Smooth muscle cell (in vitro differentiated cells): ENCODE measurements at regions not wholly inside any gene's neighbourhood (a gene's known extent, or its start where the extent isn't known, plus 50 kb on each side); places are given as distances from the start of the nearest gene placed in this dataset.

Experiments
- DNase-seq: peaks from one replicate; lab custom pipeline; 2025; ENCODE audit not compliant: unreplicated experiment; lab: John Stamatoyannopoulos, UW
- H2AFZ ChIP-seq: fragments of 200-600 bp; sonication (generic); 2 replicates; pipeline ENCODE4 v1.6.0; 2016; ENCODE audit warnings: antibody characterized with exemption, low read depth, mild to moderate bottlenecking
- H3F3A ChIP-seq: fragments of 200-600 bp; sonication (generic); 2 replicates; pipeline ENCODE4 v1.6.0; 2017; ENCODE audit warnings: antibody characterized with exemption, low read depth
- H3K27ac ChIP-seq: fragments of 200-600 bp; sonication (generic); 2 replicates; pipeline ENCODE4 v1.5.1; 2016; ENCODE audit warnings: low read depth, mild to moderate bottlenecking
- H3K27me3 ChIP-seq: fragments of 200-600 bp; sonication (generic); 2 replicates; pipeline ENCODE4 v1.6.1; 2016; ENCODE audit warnings: low read depth, mild to moderate bottlenecking
- H3K36me3 ChIP-seq: fragments of 200-600 bp; sonication (generic); 2 replicates; pipeline ENCODE4 v1.5.1; 2016; ENCODE audit warnings: low read depth
- H3K4me1 ChIP-seq: fragments of 200-600 bp; sonication (generic); 2 replicates; pipeline ENCODE4 v1.5.1; 2016; ENCODE audit warnings: low read depth
- H3K4me2 ChIP-seq: fragments of 200-600 bp; sonication (generic); 2 replicates; pipeline ENCODE4 v1.6.0; 2016; ENCODE audit warnings: mild to moderate bottlenecking
- H3K4me3 ChIP-seq: fragments of 200-600 bp; sonication (generic); 2 replicates; pipeline ENCODE4 v1.5.1; 2016; ENCODE audit warnings: mild to moderate bottlenecking
- H3K79me2 ChIP-seq: fragments of 200-600 bp; sonication (generic); 2 replicates; pipeline ENCODE4 v1.6.0; 2016; ENCODE audit warnings: low read depth, mild to moderate bottlenecking
- H3K9ac ChIP-seq: fragments of 200-600 bp; sonication (generic); 2 replicates; pipeline ENCODE4 v1.6.0; 2016; ENCODE audit warnings: low read depth
- H3K9me3 ChIP-seq: fragments of 200-600 bp; sonication (generic); replicated peaks from 2 replicates; pipeline ENCODE4 v1.5.1; 2016; ENCODE audit warnings: low read depth
- H4K20me1 ChIP-seq: fragments of 200-600 bp; sonication (generic); 2 replicates; pipeline ENCODE4 v1.6.0; 2016; ENCODE audit warnings: low read depth
- WGBS: methylation state at CpG from one replicate; pipeline ENCODE4 v1.1.7; 2016; ENCODE audit warnings: low lambda C conversion rate; 5-methylcytosine and 5-hydroxymethylcytosine counted together
- TF ChIP-seq, protein P1 (sequence below): fragments of 200-600 bp; sonication (generic); IDR thresholded peaks from 2 replicates; pipeline ENCODE4 v1.5.1; 2017; ENCODE audit warnings: borderline replicate concordance, mild to moderate bottlenecking, antibody characterized with exemption; ENCODE audit not compliant: insufficient read depth, poor library complexity, severe bottlenecking

DNA sequence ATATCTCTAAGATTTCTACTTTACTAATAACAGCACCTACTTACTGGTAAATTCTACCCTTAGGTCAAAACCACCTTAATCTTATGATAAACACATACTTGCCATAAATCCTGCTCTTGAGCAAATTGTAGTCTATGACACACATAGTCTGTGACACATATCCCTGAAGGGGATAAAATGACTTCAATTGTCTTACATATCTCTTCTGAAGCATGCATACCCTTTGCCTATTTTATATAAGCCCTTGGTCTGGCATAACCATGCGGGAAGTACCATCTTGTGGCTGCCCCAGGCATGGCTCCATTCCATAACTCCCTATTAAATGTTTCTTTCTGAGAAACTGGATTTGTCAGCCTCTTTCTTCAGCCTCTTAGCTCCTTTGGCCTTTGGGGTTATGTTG lies 248.9 kb downstream of the SLC7A11 start:
- TF ChIP-seq, protein P1, sequence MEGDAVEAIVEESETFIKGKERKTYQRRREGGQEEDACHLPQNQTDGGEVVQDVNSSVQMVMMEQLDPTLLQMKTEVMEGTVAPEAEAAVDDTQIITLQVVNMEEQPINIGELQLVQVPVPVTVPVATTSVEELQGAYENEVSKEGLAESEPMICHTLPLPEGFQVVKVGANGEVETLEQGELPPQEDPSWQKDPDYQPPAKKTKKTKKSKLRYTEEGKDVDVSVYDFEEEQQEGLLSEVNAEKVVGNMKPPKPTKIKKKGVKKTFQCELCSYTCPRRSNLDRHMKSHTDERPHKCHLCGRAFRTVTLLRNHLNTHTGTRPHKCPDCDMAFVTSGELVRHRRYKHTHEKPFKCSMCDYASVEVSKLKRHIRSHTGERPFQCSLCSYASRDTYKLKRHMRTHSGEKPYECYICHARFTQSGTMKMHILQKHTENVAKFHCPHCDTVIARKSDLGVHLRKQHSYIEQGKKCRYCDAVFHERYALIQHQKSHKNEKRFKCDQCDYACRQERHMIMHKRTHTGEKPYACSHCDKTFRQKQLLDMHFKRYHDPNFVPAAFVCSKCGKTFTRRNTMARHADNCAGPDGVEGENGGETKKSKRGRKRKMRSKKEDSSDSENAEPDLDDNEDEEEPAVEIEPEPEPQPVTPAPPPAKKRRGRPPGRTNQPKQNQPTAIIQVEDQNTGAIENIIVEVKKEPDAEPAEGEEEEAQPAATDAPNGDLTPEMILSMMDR: no peak
- DNase-seq: no peak
- no peaks in the 10 kb centered on the region for H3K79me2 ChIP-seq
- no peak overlapping the region for H3K9ac ChIP-seq
- H3K27ac ChIP-seq: no peak overlapping the region
- H3K4me2 ChIP-seq: no peak overlapping the region
- no peaks in the 10 kb centered on the region for H4K20me1 ChIP-seq
- no peaks in the 10 kb centered on the region for H3K27me3 ChIP-seq
- no peaks in the 10 kb centered on the region for H3F3A ChIP-seq
- WGBS: 88% methylated on average over 1 of the region's 1 CpG
- H3K4me3 ChIP-seq: no peak overlapping the region
- H3K36me3 ChIP-seq: no peaks in the 10 kb centered on the region
- no peaks in the 10 kb centered on the region for H3K4me1 ChIP-seq
- no peaks in the 10 kb centered on the region for H3K9me3 ChIP-seq
- H2AFZ ChIP-seq: no peak overlapping the region

DNA sequence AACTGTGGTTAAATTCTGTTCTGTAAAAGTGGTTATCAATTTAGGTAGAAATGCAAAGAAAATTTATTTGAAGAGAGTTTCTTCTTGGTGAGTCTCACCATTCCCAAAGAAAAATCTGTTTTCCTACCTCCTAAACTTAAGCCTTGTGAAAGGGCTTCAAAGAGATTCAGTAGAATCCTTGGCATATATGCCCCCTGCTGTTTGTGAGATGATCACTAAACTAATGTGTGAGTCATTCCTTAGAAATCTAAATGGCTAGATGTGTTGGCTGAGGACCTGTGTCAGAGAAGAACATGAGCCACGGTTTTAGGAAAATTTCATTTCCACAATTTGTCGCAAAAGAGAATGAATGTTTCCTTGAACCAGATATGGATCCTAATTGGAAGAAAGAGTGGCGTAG lies 260.9 kb downstream of the SLC7A11 start:
- WGBS: 79% methylated on average over 3 of the region's 3 CpGs
- Histone ChIP-seq H3K4me1 (no peaks in the 10 kb centered on the region), H3K79me2 (no peaks in the 10 kb centered on the region), H3K27me3 (no peaks in the 10 kb centered on the region), H4K20me1 (no peaks in the 10 kb centered on the region), H3K4me2 (no peak overlapping the region), H3K9ac (no peak overlapping the region), H3K36me3 (no peaks in the 10 kb centered on the region), H3K4me3 (no peak overlapping the region), H3F3A (no peaks in the 10 kb centered on the region), H3K9me3 (no peaks in the 10 kb centered on the region), H3K27ac (no peak overlapping the region), H2AFZ (no peak overlapping the region)
- DNase-seq: no peak
- TF ChIP-seq, protein P1: peak; percentile 15

DNA sequence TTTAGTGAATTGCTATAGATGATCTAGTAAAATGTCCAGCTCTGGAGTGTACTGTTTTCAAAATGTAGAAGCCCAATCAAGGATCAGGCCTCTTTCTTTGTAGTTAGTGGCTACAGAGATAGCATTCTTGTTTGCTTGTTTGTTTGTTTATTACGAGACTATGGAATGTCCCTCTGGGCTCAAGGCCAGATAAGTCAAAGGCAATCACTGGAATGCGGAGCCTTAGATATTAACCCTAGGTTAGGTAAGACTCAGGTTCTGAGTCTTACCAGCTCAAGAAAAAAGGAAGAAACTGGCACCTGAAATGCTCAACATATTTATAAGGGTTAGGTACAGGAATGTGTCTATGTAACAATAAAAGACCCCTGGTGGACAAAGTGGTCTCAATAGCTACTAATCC lies 261.5 kb downstream of the SLC7A11 start:
- no peak overlapping the region for H2AFZ ChIP-seq
- H3K9me3 ChIP-seq: no peaks in the 10 kb centered on the region
- DNase-seq: no peak
- H4K20me1 ChIP-seq: no peaks in the 10 kb centered on the region
- no peak overlapping the region for H3K4me2 ChIP-seq
- H3K4me1 ChIP-seq: no peaks in the 10 kb centered on the region
- no peak overlapping the region for H3K4me3 ChIP-seq
- 66% methylated on average over 2 of the region's 2 CpGs for WGBS
- H3K27ac ChIP-seq: no peak overlapping the region
- TF ChIP-seq, protein P1: no peak
- H3K79me2 ChIP-seq: no peaks in the 10 kb centered on the region
- no peaks in the 10 kb centered on the region for H3K36me3 ChIP-seq
- no peaks in the 10 kb centered on the region for H3K27me3 ChIP-seq
- H3F3A ChIP-seq: no peaks in the 10 kb centered on the region
- no peak overlapping the region for H3K9ac ChIP-seq

DNA sequence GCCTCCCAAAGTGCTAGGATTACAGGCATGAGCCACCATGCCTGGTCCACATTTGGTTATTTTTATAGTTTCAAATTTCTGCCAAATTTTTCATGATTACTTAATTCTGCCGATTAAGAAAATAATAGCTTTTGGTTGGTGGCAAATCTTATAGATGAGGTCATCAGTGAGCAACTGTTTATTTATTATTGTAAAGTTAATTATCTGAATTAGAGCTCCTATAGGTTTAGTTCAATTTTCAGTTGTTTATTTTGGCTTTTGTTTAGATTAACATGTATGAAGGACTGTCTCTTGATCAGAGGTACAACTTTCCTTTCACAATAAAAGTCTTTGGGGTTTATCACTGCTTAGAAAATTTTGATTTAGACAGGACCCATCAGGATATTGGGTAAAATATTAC lies 262.2 kb downstream of the SLC7A11 start:
- Histone ChIP-seq H3F3A (no peaks in the 10 kb centered on the region), H3K27me3 (no peaks in the 10 kb centered on the region), H3K27ac (no peak overlapping the region), H3K4me2 (no peak overlapping the region), H3K9ac (no peak overlapping the region), H3K4me1 (no peaks in the 10 kb centered on the region), H3K79me2 (no peaks in the 10 kb centered on the region), H4K20me1 (no peaks in the 10 kb centered on the region), H3K4me3 (no peak overlapping the region), H3K9me3 (no peaks in the 10 kb centered on the region), H2AFZ (no peak overlapping the region), H3K36me3 (no peaks in the 10 kb centered on the region)
- DNase-seq: no peak
- TF ChIP-seq, protein P1: no peak
- WGBS: 100% methylated on average over 1 of the region's 1 CpG
